ENCODE measurements at regions not wholly inside any gene's neighbourhood (a gene's known extent, or its start where the extent isn't known, plus 50 kb on each side); places are given as distances from the start of the nearest gene placed in this dataset.

- TF ChIP-seq CTCF (IDR thresholded peaks at IDR 0.05) (no peak), POLR2A (IDR thresholded peaks at IDR 0.05) (no peak)
These were observed 118.0 kb downstream of the MIAT start for GRCh38 chr22:26775394-26775793.

Measured in prostate gland (tissue), 2 donors.